H1 (cell line): ENCODE measurements at regions not wholly inside any gene's neighbourhood (a gene's known extent, or its start where the extent isn't known, plus 50 kb on each side); places are given as distances from the start of the nearest gene placed in this dataset.

Experiments used
- CHD7 ChIP-seq: fragments of 300-600 bp; sonication (generic); IDR thresholded peaks from 2 replicates; pipeline ENCODE4 v1.7.1; 2012; ENCODE audit warnings: low read length, moderate library complexity, mild to moderate bottlenecking, inconsistent platforms; ENCODE audit not compliant: insufficient replicate concordance
- POLR2AphosphoS5 ChIP-seq: IDR thresholded peaks from 2 replicates; pipeline ENCODE4 v1.6.1; 2011; ENCODE audit warnings: low read depth, low read length
- SIN3A ChIP-seq, 2 experiments: IDR thresholded peaks in 1 of 2; conservative IDR thresholded peaks in 1 of 2; 2 replicates each; pipeline ENCODE4 v1.6.1; 2011 to 2012; ENCODE audit warnings: low read length in 2 of 2, improper control_type of control experiment in 1 of 2, low read depth in 1 of 2, mild to moderate bottlenecking in 1 of 2
- SP4 ChIP-seq: IDR thresholded peaks from 2 replicates; pipeline ENCODE4 v1.6.1; 2012; ENCODE audit warnings: low read length, inconsistent platforms
- TF ChIP-seq, protein P1 (sequence below): IDR thresholded peaks from 2 replicates; pipeline ENCODE4 v1.6.1; 2012; ENCODE audit warnings: inconsistent platforms

GRCh38 chr16:5838725-5839124 is 741.1 kb upstream of the EEF2KMT start (continued):
- no peak for TF ChIP-seq CHD7
- no peak for TF ChIP-seq SIN3A (conservative IDR thresholded peaks at IDR 0.05 in 1 of 2, IDR thresholded peaks at IDR 0.05 in 1 of 2; ENCODE audit: low read depth in 1 of 2, low read length in 2 of 2)
- TF ChIP-seq SP4: no peak
- no peak for TF ChIP-seq POLR2AphosphoS5
- TF ChIP-seq, protein P1, sequence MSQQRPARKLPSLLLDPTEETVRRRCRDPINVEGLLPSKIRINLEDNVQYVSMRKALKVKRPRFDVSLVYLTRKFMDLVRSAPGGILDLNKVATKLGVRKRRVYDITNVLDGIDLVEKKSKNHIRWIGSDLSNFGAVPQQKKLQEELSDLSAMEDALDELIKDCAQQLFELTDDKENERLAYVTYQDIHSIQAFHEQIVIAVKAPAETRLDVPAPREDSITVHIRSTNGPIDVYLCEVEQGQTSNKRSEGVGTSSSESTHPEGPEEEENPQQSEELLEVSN: no peak
